GM18507 (cell line): ENCODE measurements at regions not wholly inside any gene's neighbourhood (a gene's known extent, or its start where the extent isn't known, plus 50 kb on each side); places are given as distances from the start of the nearest gene placed in this dataset.

Source experiments
- DNase-seq: peaks from one replicate; pipeline ENCODE4 v3.0.0; 2011; ENCODE audit warnings: low read depth; ENCODE audit not compliant: insufficient read length; ENCODE audit errors: extremely low spot score
- FAIRE-seq: peaks from 2 replicates; lab custom pipeline; 2011; peaks lifted over from hg19 to GRCh38; lab: Jason Lieb, UNC

GRCh38 chr1:30304080-30304479 is 419.3 kb downstream of the MATN1 start:
- DNase-seq (no peak), FAIRE-seq (no peak)

DNA sequence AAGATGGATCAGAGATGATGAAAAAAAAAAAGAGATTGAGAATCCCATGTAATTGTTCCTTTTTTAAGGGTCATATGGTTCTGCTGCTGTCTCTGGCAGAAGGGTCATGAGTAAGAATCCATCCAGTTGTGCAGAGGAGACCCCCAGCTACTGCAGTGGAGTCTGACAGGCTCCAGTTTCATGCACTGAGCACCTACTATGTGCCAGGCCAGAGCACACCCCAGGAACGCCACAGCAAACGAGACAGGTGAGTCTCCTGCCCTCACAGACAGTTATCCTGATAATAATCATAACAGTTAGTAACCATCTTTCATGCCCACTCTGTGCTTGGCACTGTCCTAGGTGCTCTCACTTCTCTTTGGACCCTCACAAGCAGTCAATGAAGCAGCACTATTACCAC is 420.0 kb downstream of the MATN1 start:
- FAIRE-seq, result no peak
- DNase-seq, result no peak

GRCh38 chr1:30302858-30303257 is 420.5 kb downstream of the MATN1 start:
- FAIRE-seq (no peak), DNase-seq (no peak)

DNA sequence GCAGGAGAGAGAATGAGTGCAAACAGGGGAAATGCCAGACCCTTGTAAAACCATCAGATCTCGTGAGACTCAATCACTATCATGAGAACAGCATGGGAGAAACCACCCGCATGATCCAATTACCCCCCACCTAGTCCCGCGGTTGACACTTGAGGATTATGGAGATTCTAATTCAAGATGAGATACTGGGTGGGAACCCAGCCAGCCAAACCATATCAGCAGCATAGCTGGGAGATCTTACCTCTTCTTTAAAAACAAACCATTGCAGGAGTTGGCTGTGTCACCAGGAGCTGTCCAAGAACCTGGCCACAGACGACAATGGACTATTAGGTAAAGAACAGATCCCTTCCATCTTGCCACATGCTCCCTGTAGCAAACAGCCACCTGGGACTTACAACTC is 422.7 kb downstream of the MATN1 start:
- DNase-seq, result no peak
- FAIRE-seq, result no peak

GRCh38 chr1:30299393-30299792 is 424.0 kb downstream of the MATN1 start:
- DNase-seq (no peak), FAIRE-seq (no peak)

- FAIRE-seq (no peak), DNase-seq (no peak)
These were observed 427.7 kb downstream of the MATN1 start for GRCh38 chr1:30295674-30296073.

- DNase-seq (no peak), FAIRE-seq (no peak)
These were observed 428.1 kb downstream of the MATN1 start for GRCh38 chr1:30295266-30295665.

DNA sequence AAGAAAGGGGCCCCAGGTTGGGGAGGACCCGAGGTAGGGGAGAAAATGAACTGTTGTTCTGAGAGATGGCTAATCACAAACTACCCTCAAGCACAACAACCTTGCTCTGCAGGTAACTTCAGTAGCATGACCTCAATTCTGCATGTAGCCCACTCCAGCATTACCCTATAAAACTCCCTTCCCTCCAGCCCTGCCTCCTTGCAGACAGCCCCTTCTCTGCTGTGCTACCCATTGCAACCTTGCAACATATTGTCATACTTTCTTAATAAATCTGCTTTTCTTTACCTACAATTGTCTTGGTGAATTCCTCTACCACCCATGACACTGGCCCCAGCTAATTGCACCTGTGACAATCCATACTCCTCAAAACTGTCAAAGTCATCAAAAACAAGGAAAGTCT is 428.9 kb downstream of the MATN1 start:
- DNase-seq (no peak), FAIRE-seq (no peak)

DNA sequence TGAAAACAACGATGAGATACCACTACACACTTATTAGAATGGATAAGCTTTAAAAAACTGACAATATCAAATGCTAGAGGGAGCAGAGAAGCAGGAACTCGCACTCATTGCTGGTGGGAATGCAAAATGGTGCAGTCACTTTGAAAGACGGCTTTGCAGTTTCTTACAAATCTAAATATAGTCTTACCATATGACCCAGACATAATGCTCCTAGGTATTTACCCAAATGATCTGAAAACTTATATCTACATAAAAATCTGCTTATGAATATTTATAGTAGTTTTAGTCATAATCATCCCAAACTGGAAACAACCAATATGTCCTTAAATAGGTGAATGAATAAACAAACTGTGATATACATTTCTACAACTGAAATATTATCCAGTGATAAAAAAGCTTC is 430.9 kb downstream of the MATN1 start:
- no peak for FAIRE-seq

GRCh38 chr1:30291526-30291925 is 431.9 kb downstream of the MATN1 start:
- DNase-seq (no peak), FAIRE-seq (no peak)

More for the DNA sequence above, 430.9 kb downstream of the MATN1 start:
- DNase-seq, result no peak

DNA sequence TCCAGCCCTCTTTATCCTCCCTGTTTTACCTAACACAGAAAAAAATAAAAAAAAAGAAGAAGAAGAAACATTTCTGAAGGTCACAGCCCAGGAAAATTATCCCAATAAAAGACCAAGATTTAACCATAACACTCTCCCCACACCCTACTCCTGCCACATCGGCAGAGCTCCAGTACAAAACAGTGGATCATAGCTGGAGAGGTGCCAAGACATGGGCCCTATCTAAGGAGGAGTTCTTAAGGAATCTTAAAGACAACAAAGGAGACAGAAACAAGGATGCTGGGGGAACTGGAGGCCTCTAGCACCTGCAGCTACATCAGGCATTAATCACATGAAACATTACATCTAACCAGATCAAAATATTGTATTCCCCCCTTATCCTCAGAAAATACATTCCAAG is 432.8 kb downstream of the MATN1 start:
- DNase-seq (no peak), FAIRE-seq (no peak)

DNA sequence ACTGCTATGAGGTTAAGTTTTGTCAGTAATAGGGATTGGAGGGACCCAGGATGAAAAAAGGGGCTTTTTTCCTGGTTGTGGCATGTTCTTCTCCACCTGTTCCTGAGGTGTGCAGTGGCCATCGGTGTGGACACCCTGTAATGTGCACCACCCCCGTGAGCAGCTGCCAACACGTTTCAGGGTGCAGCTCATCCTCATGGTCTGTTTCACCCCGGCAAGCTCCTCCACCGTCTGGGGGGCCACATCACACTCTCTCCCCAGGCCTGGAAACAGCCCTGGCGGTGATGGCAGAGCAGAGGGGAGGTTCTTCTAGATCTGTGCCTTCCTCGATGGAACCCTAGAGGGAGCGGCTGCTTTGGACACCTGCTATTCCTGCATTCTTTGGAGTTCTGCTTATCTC is 435.4 kb downstream of the MATN1 start:
- FAIRE-seq, result no peak

GRCh38 chr1:30286988-30287839 is 436.2 kb downstream of the MATN1 start:
- FAIRE-seq, result no peak
- no peak for DNase-seq

More for the DNA sequence above, 435.4 kb downstream of the MATN1 start:
- no peak for DNase-seq

GRCh38 chr1:30286241-30286987 is 437.0 kb downstream of the MATN1 start:
- DNase-seq, result no peak
- FAIRE-seq, result no peak

DNA sequence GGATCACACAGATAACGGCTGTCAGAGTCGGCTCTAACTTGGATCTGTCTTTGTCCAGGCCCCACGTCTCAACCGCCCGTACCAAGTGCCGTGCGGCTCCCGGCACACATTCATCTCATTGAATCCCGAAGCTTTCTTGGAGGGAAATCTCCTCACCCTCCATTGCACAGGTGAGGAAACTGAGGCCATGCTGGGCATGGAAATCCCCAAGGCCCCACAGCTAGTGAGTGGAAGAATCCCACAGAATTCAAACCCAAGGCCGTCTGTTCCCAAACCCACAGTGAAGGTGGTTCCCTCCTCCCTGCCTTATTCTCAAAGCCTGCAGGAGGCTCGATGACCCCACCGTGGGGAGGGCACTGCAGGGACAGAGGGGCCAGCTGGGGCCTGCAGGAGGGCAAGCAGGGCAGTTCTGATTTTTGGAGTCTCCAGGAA is 437.9 kb downstream of the MATN1 start:
- DNase-seq, result no peak
- FAIRE-seq, result no peak

GRCh38 chr1:30284728-30285475 is 438.5 kb downstream of the MATN1 start:
- no peak for DNase-seq
- FAIRE-seq, result no peak

GRCh38 chr1:30284226-30284625 is 439.2 kb downstream of the MATN1 start:
- no peak for DNase-seq
- no peak for FAIRE-seq

DNA sequence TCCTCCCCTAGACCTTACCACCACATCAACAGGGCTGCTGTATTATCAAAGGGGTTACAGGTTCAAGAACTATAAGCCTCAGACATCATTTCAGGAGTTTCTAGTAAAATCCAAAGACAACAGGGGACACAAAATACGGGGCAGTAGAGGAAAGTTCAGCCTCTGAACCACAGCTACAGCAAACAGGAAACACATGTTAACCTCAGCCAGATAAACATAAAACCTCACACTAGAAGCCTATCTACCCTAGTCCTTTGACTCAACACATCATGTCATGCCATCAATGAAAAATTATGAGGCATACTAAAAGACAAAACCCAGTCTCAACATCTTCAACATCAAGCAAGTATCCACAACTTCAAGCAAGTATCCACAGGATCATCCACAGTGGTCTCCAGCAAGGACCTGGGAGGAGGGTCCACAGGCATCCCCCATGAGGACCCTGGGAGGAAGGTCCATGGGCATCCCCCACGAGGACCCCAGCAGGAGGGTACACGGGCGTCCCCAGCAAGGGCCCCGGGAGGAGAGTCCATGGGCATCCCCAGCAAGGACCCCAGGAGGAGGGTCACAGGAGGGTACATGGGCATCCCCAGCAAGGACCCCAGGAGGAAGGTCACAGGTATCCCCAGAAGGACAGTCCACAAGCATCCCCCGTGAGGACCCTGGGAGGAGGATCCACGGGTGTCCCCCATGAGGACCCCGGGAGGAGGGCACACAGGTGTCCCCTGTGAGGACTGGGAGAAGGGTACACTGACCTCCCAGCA is 440.0 kb downstream of the MATN1 start:
- FAIRE-seq, result no peak

GRCh38 chr1:30280572-30280971 is 442.8 kb downstream of the MATN1 start:
- DNase-seq, result no peak
- FAIRE-seq, result no peak

More for the DNA sequence above, 440.0 kb downstream of the MATN1 start:
- DNase-seq, result no peak
